Activated naive CD4-positive, alpha-beta T cell treated with anti-CD3 and anti-CD28 coated beads for 36 hours (primary cell): ENCODE measurements at regions not wholly inside any gene's neighbourhood (a gene's known extent, or its start where the extent isn't known, plus 50 kb on each side); places are given as distances from the start of the nearest gene placed in this dataset.

Experiments used
- CTCF ChIA-PET: fragments of 350-600 bp; sonication (Branson Sonifier 250); formaldehyde crosslinking; loops from one replicate; lab custom pipeline; 2021; ENCODE audit warnings: antibody characterized with exemption; lab: Charles Lee
- DNase-seq: peaks from one replicate; pipeline ENCODE4 v3.0.0-alpha.2; 2020
- H3K27ac Mint-ChIP-seq: one replicate; pipeline ENCODE4 v1.8.0; 2021; ENCODE audit warnings: mild to moderate bottlenecking, mixed read lengths
- H3K27me3 Mint-ChIP-seq: one replicate; pipeline ENCODE4 v1.8.0; 2021; ENCODE audit warnings: low read depth, mixed read lengths
- H3K36me3 Mint-ChIP-seq: one replicate; pipeline ENCODE4 v1.8.0; 2021; ENCODE audit warnings: low read depth, mixed read lengths
- H3K4me1 Mint-ChIP-seq: one replicate; pipeline ENCODE4 v1.8.0; 2021; ENCODE audit warnings: low read depth, mixed read lengths
- H3K4me3 Mint-ChIP-seq: one replicate; pipeline ENCODE4 v1.8.0; 2021; ENCODE audit warnings: mild to moderate bottlenecking, moderate library complexity, mixed read lengths
- H3K9me3 Mint-ChIP-seq: one replicate; pipeline ENCODE4 v1.8.0; 2021; ENCODE audit warnings: mixed read lengths
- intact Hi-C: fragments of 100-400 bp; cut with micrococcal nuclease; formaldehyde crosslinking; loops from one replicate; pipeline ENCODE4 v1.15.1; 2023

- H3K9me3 Mint-ChIP-seq, result no peaks in the 10 kb centered on the region
- CTCF ChIA-PET, result no interaction called here
- H3K4me1 Mint-ChIP-seq, result no peaks in the 10 kb centered on the region
- no peaks in the 10 kb centered on the region for H3K36me3 Mint-ChIP-seq
- peaks cover 2% of the 10 kb centered on the region for H3K27me3 Mint-ChIP-seq
- no peak for DNase-seq
- H3K27ac Mint-ChIP-seq, result no peak overlapping the region
- H3K4me3 Mint-ChIP-seq, result no peak overlapping the region
- intact Hi-C loops, result no loop called here
Measured at GRCh38 chrX:17206584-17206983, 168.4 kb upstream of the NHS start.

- H3K27ac Mint-ChIP-seq, result no peak overlapping the region
- intact Hi-C loops, result no loop called here
- no peak for DNase-seq
- H3K36me3 Mint-ChIP-seq, result no peaks in the 10 kb centered on the region
- H3K9me3 Mint-ChIP-seq, result no peaks in the 10 kb centered on the region
- peaks cover 5% of the 10 kb centered on the region for H3K27me3 Mint-ChIP-seq
- H3K4me3 Mint-ChIP-seq, result no peak overlapping the region
- H3K4me1 Mint-ChIP-seq, result no peaks in the 10 kb centered on the region
- CTCF ChIA-PET, result no interaction called here
Measured at GRCh38 chrX:17214962-17215361, 160.0 kb upstream of the NHS start.

DNA sequence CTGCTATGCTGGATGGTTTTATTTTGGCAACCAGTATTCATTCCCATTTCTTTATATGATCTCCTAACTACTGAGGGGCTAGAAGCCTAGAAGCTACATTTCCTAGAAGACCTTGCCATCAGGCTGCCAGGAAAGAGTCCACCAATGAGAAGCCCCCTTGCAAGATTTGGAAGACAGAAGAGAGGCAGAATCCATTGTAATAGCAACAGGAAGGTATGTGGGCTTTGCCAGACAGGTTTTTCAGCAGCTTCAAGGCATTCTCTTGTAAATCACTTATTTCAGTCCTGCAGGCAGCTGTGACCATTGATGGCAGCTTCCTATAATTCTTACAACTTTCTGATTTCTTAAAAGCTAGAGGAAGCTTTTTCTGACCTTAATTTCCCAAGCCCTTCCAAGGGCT is 148.3 kb upstream of the NHS start:
- DNase-seq, result no peak
- Mint-ChIP-seq H3K27me3 (peaks cover 4% of the 10 kb centered on the region), H3K27ac (no peak overlapping the region), H3K36me3 (no peaks in the 10 kb centered on the region), H3K4me3 (no peak overlapping the region), H3K4me1 (no peaks in the 10 kb centered on the region), H3K9me3 (no peaks in the 10 kb centered on the region)
- intact Hi-C loops, result no loop called here
- CTCF ChIA-PET, result no interaction called here

DNA sequence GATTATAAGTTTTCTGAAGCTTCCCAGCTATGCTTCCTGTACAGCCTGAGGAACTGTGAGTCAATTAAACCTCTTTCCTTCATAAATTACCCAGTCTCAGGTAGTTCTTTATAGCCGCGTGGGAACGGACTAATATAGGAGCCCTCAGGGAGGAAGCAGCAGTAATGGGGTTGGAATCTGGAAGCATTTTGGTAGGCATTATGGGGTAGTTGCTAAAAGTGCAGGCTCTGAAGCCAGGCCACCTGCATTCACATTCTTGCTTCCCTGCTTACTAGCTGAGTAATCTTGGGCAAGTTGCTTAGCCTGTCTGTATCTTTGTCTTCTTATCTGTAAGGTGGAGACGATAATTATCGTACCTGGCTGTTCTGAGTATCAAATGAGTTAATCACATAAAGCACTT is 137.9 kb upstream of the NHS start:
- CTCF ChIA-PET, result no interaction called here
- no peak overlapping the region for H3K27ac Mint-ChIP-seq
- H3K4me3 Mint-ChIP-seq, result no peak overlapping the region
- H3K4me1 Mint-ChIP-seq, result no peaks in the 10 kb centered on the region
- intact Hi-C loops, result no loop called here
- H3K27me3 Mint-ChIP-seq, result peaks cover 2% of the 10 kb centered on the region
- H3K9me3 Mint-ChIP-seq, result no peaks in the 10 kb centered on the region
- no peaks in the 10 kb centered on the region for H3K36me3 Mint-ChIP-seq
- no peak for DNase-seq

DNA sequence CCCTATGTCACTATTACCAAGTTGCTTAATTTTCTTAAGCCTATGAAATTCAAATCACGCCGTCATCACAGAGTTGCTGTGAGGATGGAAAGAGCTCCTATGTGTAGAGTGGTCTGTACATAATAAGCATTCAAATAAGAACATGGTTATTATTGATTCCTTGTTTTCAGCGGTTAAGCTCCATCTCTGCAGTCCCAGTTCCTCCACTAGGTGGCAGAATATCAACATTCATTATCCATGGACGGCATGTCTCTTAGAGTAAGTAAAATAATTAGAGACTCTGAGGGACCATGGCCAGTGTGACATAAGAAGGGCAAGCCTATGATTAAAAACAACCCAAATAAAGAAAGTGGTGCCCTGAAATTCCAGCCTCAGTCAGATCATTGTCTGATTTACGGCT is 132.5 kb upstream of the NHS start:
- no peaks in the 10 kb centered on the region for H3K9me3 Mint-ChIP-seq
- no peak overlapping the region for H3K27ac Mint-ChIP-seq
- intact Hi-C loops, result loop anchor here (1.0 to 10.0 kb wide), 5 partner anchors 132 to 448 kb away; partner anchors contain the start of gene NHS
- CTCF ChIA-PET, result interaction anchor here (0.6 to 2.3 kb wide), 7 partner anchors 11 to 1580 kb away, joined by 3 to 15 read pairs (median 4); no protein-coding TSS in a partner anchor
- no peaks in the 10 kb centered on the region for H3K27me3 Mint-ChIP-seq
- no peaks in the 10 kb centered on the region for H3K36me3 Mint-ChIP-seq
- DNase-seq, result peak; percentile 59
- H3K4me3 Mint-ChIP-seq, result no peak overlapping the region
- no peaks in the 10 kb centered on the region for H3K4me1 Mint-ChIP-seq

GRCh38 chrX:17247144-17247543 is 127.9 kb upstream of the NHS start:
- CTCF ChIA-PET, result no interaction called here
- DNase-seq, result no peak
- no peak overlapping the region for H3K27ac Mint-ChIP-seq
- no peaks in the 10 kb centered on the region for H3K4me1 Mint-ChIP-seq
- no peaks in the 10 kb centered on the region for H3K36me3 Mint-ChIP-seq
- H3K9me3 Mint-ChIP-seq, result no peaks in the 10 kb centered on the region
- H3K27me3 Mint-ChIP-seq, result peaks cover 3% of the 10 kb centered on the region
- no peak overlapping the region for H3K4me3 Mint-ChIP-seq
- intact Hi-C loops, result loop anchor here (10.0 kb wide), 3 partner anchors 128 to 422 kb away; partner anchors contain the start of gene NHS

GRCh38 chrX:17262123-17262522 is 112.9 kb upstream of the NHS start:
- Mint-ChIP-seq H3K27me3 (no peaks in the 10 kb centered on the region), H3K9me3 (peaks cover 10% of the 10 kb centered on the region), H3K36me3 (no peaks in the 10 kb centered on the region), H3K4me1 (no peaks in the 10 kb centered on the region), H3K27ac (no peak overlapping the region), H3K4me3 (no peak overlapping the region)
- intact Hi-C loops, result no loop called here
- CTCF ChIA-PET, result no interaction called here
- DNase-seq, result no peak

- H3K36me3 Mint-ChIP-seq, result no peaks in the 10 kb centered on the region
- H3K9me3 Mint-ChIP-seq, result peaks cover 10% of the 10 kb centered on the region
- H3K4me3 Mint-ChIP-seq, result no peak overlapping the region
- no peak for DNase-seq
- no peak overlapping the region for H3K27ac Mint-ChIP-seq
- intact Hi-C loops, result no loop called here
- peaks cover 2% of the 10 kb centered on the region for H3K27me3 Mint-ChIP-seq
- no peaks in the 10 kb centered on the region for H3K4me1 Mint-ChIP-seq
- CTCF ChIA-PET, result no interaction called here
Measured at GRCh38 chrX:17266136-17266535, 108.9 kb upstream of the NHS start.

DNA sequence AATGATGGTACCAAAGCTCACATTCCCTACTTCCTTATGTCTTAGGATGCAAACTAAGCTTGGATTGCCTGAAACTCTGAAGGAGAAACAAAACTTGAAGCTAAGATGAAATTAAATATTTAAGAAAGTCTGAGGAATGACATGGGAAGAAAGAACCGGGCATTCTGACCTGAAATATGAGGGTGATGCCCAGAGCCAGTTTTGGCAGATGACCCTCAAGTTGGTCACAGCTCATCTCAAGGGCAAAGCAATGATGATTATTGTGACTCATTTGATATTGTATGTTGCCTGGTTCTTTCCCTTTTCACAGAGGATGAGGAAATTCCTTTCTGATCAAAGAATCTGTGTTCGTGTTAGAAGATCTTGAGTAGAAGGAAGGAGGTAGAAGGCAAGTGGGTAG is 96.0 kb upstream of the NHS start:
- intact Hi-C loops, result no loop called here
- DNase-seq, result no peak
- Mint-ChIP-seq H3K4me3 (no peak overlapping the region), H3K36me3 (no peaks in the 10 kb centered on the region), H3K27me3 (peaks cover 7% of the 10 kb centered on the region), H3K9me3 (peaks cover 2% of the 10 kb centered on the region), H3K27ac (no peak overlapping the region), H3K4me1 (no peaks in the 10 kb centered on the region)
- CTCF ChIA-PET, result no interaction called here

- Mint-ChIP-seq H3K36me3 (no peaks in the 10 kb centered on the region), H3K9me3 (no peaks in the 10 kb centered on the region), H3K27me3 (no peaks in the 10 kb centered on the region), H3K4me1 (no peaks in the 10 kb centered on the region), H3K27ac (no peak overlapping the region), H3K4me3 (no peak overlapping the region)
- no peak for DNase-seq
- CTCF ChIA-PET, result no interaction called here
- intact Hi-C loops, result no loop called here
Measured at GRCh38 chrX:17285983-17286382, 89.0 kb upstream of the NHS start.

GRCh38 chrX:17291171-17291900 is 83.7 kb upstream of the NHS start:
- H3K4me1 Mint-ChIP-seq, result no peaks in the 10 kb centered on the region
- H3K27ac Mint-ChIP-seq, result no peak overlapping the region
- no peak for DNase-seq
- no peak overlapping the region for H3K4me3 Mint-ChIP-seq
- CTCF ChIA-PET, result no interaction called here
- intact Hi-C loops, result no loop called here
- H3K27me3 Mint-ChIP-seq, result peaks cover 3% of the 10 kb centered on the region
- H3K9me3 Mint-ChIP-seq, result no peaks in the 10 kb centered on the region
- H3K36me3 Mint-ChIP-seq, result no peaks in the 10 kb centered on the region

DNA sequence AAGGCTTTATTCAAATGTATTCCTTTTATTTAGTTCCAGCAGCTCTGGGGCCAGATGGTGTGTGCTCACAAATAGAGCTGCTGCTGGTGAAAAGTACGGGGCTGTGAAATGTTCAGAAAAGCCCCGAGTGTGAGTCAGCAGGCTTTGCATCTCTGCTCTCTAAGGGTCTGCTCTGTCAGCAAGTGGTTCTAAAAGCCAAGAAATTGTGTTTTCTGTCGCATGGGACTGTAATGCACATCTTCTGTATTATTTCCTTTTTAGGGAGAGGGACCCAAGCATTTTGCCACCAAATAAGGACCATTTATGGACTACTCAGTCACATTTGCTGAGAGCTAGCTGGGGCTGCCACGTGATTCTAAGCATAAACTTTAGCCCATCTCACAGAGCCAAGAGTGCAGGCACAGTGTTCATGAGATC is 82.9 kb upstream of the NHS start:
- Mint-ChIP-seq H3K36me3 (no peaks in the 10 kb centered on the region), H3K4me1 (no peaks in the 10 kb centered on the region), H3K4me3 (no peak overlapping the region), H3K27ac (no peak overlapping the region), H3K9me3 (no peaks in the 10 kb centered on the region), H3K27me3 (peaks cover 3% of the 10 kb centered on the region)
- CTCF ChIA-PET, result no interaction called here
- no peak for DNase-seq
- intact Hi-C loops, result no loop called here

GRCh38 chrX:17294561-17294960 is 80.4 kb upstream of the NHS start:
- Mint-ChIP-seq H3K27me3 (peaks cover 3% of the 10 kb centered on the region), H3K36me3 (no peaks in the 10 kb centered on the region), H3K27ac (no peak overlapping the region), H3K4me3 (no peak overlapping the region), H3K4me1 (no peaks in the 10 kb centered on the region), H3K9me3 (no peaks in the 10 kb centered on the region)
- no peak for DNase-seq
- intact Hi-C loops, result no loop called here
- CTCF ChIA-PET, result no interaction called here
